ENCODE measurements at regions not wholly inside any gene's neighbourhood (a gene's known extent, or its start where the extent isn't known, plus 50 kb on each side); places are given as distances from the start of the nearest gene placed in this dataset.

GRCh38 chr6:167424060-167424673, 99.3 kb downstream of the TTLL2 start:
- FAIRE-seq, result no peak
- 3% methylated on average over 19 of the region's 22 CpGs for WGBS (ENCODE audit: insufficient coverage, low coverage, missing lambda C conversion rate)
- no peak for DNase-seq (ENCODE audit: extremely low read depth in 1 of 4, low spot score in 3 of 4)
- Histone ChIP-seq H3K9me3 (replicated peaks; ENCODE audit: control insufficient read depth, insufficient read depth, low read depth, low read length) (no peaks in the 10 kb centered on the region), H3K27ac (ENCODE audit: extremely low read depth, low read depth, low read length) (no peak overlapping the region), H3K4me3 (no peak overlapping the region), H3K79me2 (ENCODE audit: control insufficient read depth, insufficient read depth, low read length) (no peaks in the 10 kb centered on the region), H3K4me2 (ENCODE audit: insufficient read depth, low read length) (no peak overlapping the region), H3K36me3 (ENCODE audit: control insufficient read depth, insufficient read depth, low read length) (no peaks in the 10 kb centered on the region), H3K9me1 (ENCODE audit: control insufficient read depth, insufficient read depth, low read length) (no peaks in the 10 kb centered on the region), H2AFZ (ENCODE audit: low read depth, low read length) (no peak overlapping the region), H3K27me3 (ENCODE audit: control insufficient read depth in 2 of 2, insufficient read depth in 2 of 2, low read length in 2 of 2) (peaks cover 9 to 19% of the 10 kb centered on the region in 2 experiments), H4K20me1 (replicated peaks; ENCODE audit: control insufficient read depth, insufficient read depth, low read length) (no peaks in the 10 kb centered on the region; the same call in 1 of the 2 replicates), H3K9ac (ENCODE audit: insufficient read depth in 1 of 2, low read depth in 2 of 2, low read length in 2 of 2) (no peak overlapping the region; a peak in 1 of 4 replicates), H3K4me1 (replicated peaks in 1 of 2; ENCODE audit: control insufficient read depth in 2 of 2, insufficient read depth in 2 of 2, low read length in 2 of 2) (peaks cover 0 to 11% of the 10 kb centered on the region in 2 experiments; a peak in 2 of 5 replicates)
- POLR2A ChIA-PET, result no interaction called here
- CTCF ChIA-PET (ENCODE audit: low intra/inter-chr PET ratio), result no interaction called here
- in situ Hi-C loops (cut with MboI) (no loop called here), intact Hi-C loops (cut with micrococcal nuclease) (no loop called here)
- no TSS peak for BruUV-seq (replicated peaks)
- ATAC-seq, result no peak
- TF ChIP-seq DIDO1 (tag; IDR thresholded peaks at IDR 0.05; ENCODE audit: low read depth) (no peak), ZNF318 (IDR thresholded peaks at IDR 0.05; ENCODE audit: borderline replicate concordance in 1 of 2, low read depth in 1 of 2) (no peak), CTBP1 (IDR thresholded peaks at IDR 0.05; ENCODE audit: borderline replicate concordance) (no peak), ARNT (IDR thresholded peaks at IDR 0.05) (no peak), ATF6 (CRISPR knock-in tag; IDR thresholded peaks at IDR 0.05) (no peak), ZNF277 (CRISPR knock-in tag; IDR thresholded peaks at IDR 0.05; ENCODE audit: borderline replicate concordance) (no peak), ZNF830 (CRISPR knock-in tag; IDR thresholded peaks at IDR 0.05) (no peak), THRAP3 (IDR thresholded peaks at IDR 0.05; ENCODE audit: borderline replicate concordance) (no peak), ZNF445 (CRISPR knock-in tag; IDR thresholded peaks at IDR 0.05; ENCODE audit: low read depth) (no peak)
